Liver (tissue), 8 donors: ENCODE measurements at regions not wholly inside any gene's neighbourhood (a gene's known extent, or its start where the extent isn't known, plus 50 kb on each side); places are given as distances from the start of the nearest gene placed in this dataset.

Experiments
- DNase-seq: peaks from one replicate; pipeline ENCODE4 v3.0.0-alpha.2; 2017; ENCODE audit warnings: low spot score
- H3K27ac ChIP-seq, 2 donors: one replicate each; pipeline ENCODE4 v1.7.0; 2013; ENCODE audit warnings: inconsistent platforms in 2 of 2, low read length in 2 of 2, control low read depth in 1 of 2, low read depth in 1 of 2, mild to moderate bottlenecking in 1 of 2
- H3K27me3 ChIP-seq, 4 donors: one replicate each; pipeline versions ENCODE4 v1.6.1 to v1.7.0; 2013; ENCODE audit warnings: low read length in 3 of 4, inconsistent platforms in 1 of 4, mild to moderate bottlenecking in 1 of 4, moderate library complexity in 1 of 4; ENCODE audit not compliant: control insufficient read depth in 4 of 4, insufficient read depth in 4 of 4
- H3K36me3 ChIP-seq, 4 donors: one replicate each; pipeline versions ENCODE4 v1.6.1 to v1.7.0; 2013; ENCODE audit warnings: low read length in 3 of 4, mild to moderate bottlenecking in 3 of 4, low read depth in 1 of 4, moderate library complexity in 1 of 4; ENCODE audit not compliant: control insufficient read depth in 4 of 4, insufficient read depth in 3 of 4
- H3K4me1 ChIP-seq, 4 donors: one replicate each; pipeline versions ENCODE4 v1.6.1 to v1.7.0; 2013; ENCODE audit warnings: low read length in 3 of 4, mild to moderate bottlenecking in 3 of 4, moderate library complexity in 1 of 4; ENCODE audit not compliant: control insufficient read depth in 4 of 4, insufficient read depth in 4 of 4
- H3K4me3 ChIP-seq, 3 donors: one replicate each; pipeline versions ENCODE4 v1.6.1 to v1.7.0; 2013; ENCODE audit warnings: low read length in 3 of 3, control low read depth in 1 of 3, low read depth in 1 of 3, mild to moderate bottlenecking in 1 of 3
- H3K9ac ChIP-seq, 2 donors: one replicate each; pipeline ENCODE4 v1.7.0; 2013; ENCODE audit warnings: low read length in 2 of 2, mild to moderate bottlenecking in 2 of 2, moderate library complexity in 2 of 2, control low read depth in 1 of 2, low read depth in 1 of 2
- H3K9me3 ChIP-seq, 4 donors: one replicate each; pipeline versions ENCODE4 v1.6.1 to v1.7.0; 2013; ENCODE audit warnings: low read length in 3 of 4; ENCODE audit not compliant: control insufficient read depth in 4 of 4
- ATF3 ChIP-seq: IDR thresholded peaks from 2 replicates; pipeline ENCODE4 v1.6.1; 2016; ENCODE audit warnings: antibody characterized with exemption
- CTCF ChIP-seq: fragments of 150-350 bp; IDR thresholded peaks from 2 replicates; pipeline ENCODE4 v1.5.1; 2017; ENCODE audit warnings: improper control_type of control experiment, low read depth, low read length; ENCODE audit not compliant: missing input control
- EGR1 ChIP-seq, 2 donors: IDR thresholded peaks; 2 replicates each; pipeline ENCODE4 v1.6.1; 2016 to 2018; ENCODE audit warnings: antibody characterized with exemption in 2 of 2, low read depth in 2 of 2
- FOXA1 ChIP-seq: IDR thresholded peaks from 2 replicates; pipeline ENCODE4 v1.6.1; 2016; ENCODE audit warnings: antibody characterized with exemption
- FOXA2 ChIP-seq: IDR thresholded peaks from 2 replicates; pipeline ENCODE4 v1.6.1; 2016; ENCODE audit warnings: antibody characterized with exemption
- GABPA ChIP-seq, 2 donors: IDR thresholded peaks in 1 of 2; conservative IDR thresholded peaks in 1 of 2; 2 replicates each; pipeline ENCODE4 v1.6.1; 2016; ENCODE audit warnings: antibody characterized with exemption in 2 of 2, mild to moderate bottlenecking in 1 of 2, moderate library complexity in 1 of 2
- HNF4A ChIP-seq, 2 donors: conservative IDR thresholded peaks; 2 replicates each; pipeline ENCODE4 v1.6.1; 2016; ENCODE audit warnings: antibody characterized with exemption in 2 of 2, mild to moderate bottlenecking in 2 of 2
- HNF4G ChIP-seq: IDR thresholded peaks from 2 replicates; pipeline ENCODE4 v1.6.1; 2016; ENCODE audit warnings: antibody characterized with exemption
- JUND ChIP-seq, 2 donors: IDR thresholded peaks; 2 replicates each; pipeline ENCODE4 v1.6.1; 2016; ENCODE audit warnings: antibody characterized with exemption in 2 of 2
- MAX ChIP-seq: IDR thresholded peaks from 2 replicates; pipeline ENCODE4 v1.6.1; 2016; ENCODE audit warnings: antibody characterized with exemption
- NR2F2 ChIP-seq: IDR thresholded peaks from 2 replicates; pipeline ENCODE4 v1.6.1; 2016; ENCODE audit warnings: antibody characterized with exemption
- RAD21 ChIP-seq, 2 donors: IDR thresholded peaks; 2 replicates each; pipeline ENCODE4 v1.6.1; 2016; ENCODE audit warnings: antibody characterized with exemption in 2 of 2, mild to moderate bottlenecking in 2 of 2
- REST ChIP-seq: IDR thresholded peaks from 2 replicates; pipeline ENCODE4 v1.6.1; 2016; ENCODE audit warnings: antibody characterized with exemption, mild to moderate bottlenecking
- RXRA ChIP-seq, 2 donors: IDR thresholded peaks; 2 replicates each; pipeline ENCODE4 v1.6.1; 2017 to 2018; ENCODE audit warnings: antibody characterized with exemption in 2 of 2, mild to moderate bottlenecking in 1 of 2
- SP1 ChIP-seq: IDR thresholded peaks from 2 replicates; pipeline ENCODE4 v1.6.1; 2018; ENCODE audit warnings: antibody characterized with exemption, mild to moderate bottlenecking
- TAF1 ChIP-seq: conservative IDR thresholded peaks from 2 replicates; pipeline ENCODE4 v1.6.1; 2016; ENCODE audit warnings: antibody characterized with exemption, mild to moderate bottlenecking
- YY1 ChIP-seq: IDR thresholded peaks from 2 replicates; pipeline ENCODE4 v1.6.1; 2016; ENCODE audit warnings: antibody characterized with exemption, mild to moderate bottlenecking
- ZBTB33 ChIP-seq: IDR thresholded peaks from 2 replicates; pipeline ENCODE4 v1.6.1; 2016; ENCODE audit warnings: antibody characterized with exemption
- WGBS: extraction: QIAGEN DNeasy Blood & Tissue Kit; methylation state at CpG from one replicate; pipeline ENCODE4 v1.1.7; 2013; 5-methylcytosine and 5-hydroxymethylcytosine counted together
- donor health status: healthy.
- donor health status: healthy.
- donor health status: healthy.
- donor health status: healthy.
- donor health status: healthy.

GRCh38 chr3:166223120-166223519, 385.9 kb upstream of the BCHE start:
- 80% methylated on average over 3 of the region's 3 CpGs for WGBS

More at GRCh38 chr3:166223120-166223519, 385.9 kb upstream of the BCHE start:
- Histone ChIP-seq H3K9me3 (no peaks in the 10 kb centered on the region), H3K9ac (no peak overlapping the region), H3K27ac (no peak overlapping the region), H3K27me3 (no peaks in the 10 kb centered on the region), H3K4me3 (no peak overlapping the region), H3K4me1 (no peaks in the 10 kb centered on the region), H3K36me3 (no peaks in the 10 kb centered on the region)
- no peak for DNase-seq
- TF ChIP-seq REST (no peak), JUND (IDR thresholded peaks at IDR 0.05) (no peak), SP1 (no peak), RXRA (IDR thresholded peaks at IDR 0.05) (no peak), RAD21 (IDR thresholded peaks at IDR 0.05) (no peak), MAX (no peak), EGR1 (IDR thresholded peaks at IDR 0.05; ENCODE audit: low read depth in 2 of 2) (no peak), FOXA1 (no peak), YY1 (no peak), NR2F2 (no peak), FOXA2 (no peak), ZBTB33 (no peak), CTCF (no peak), HNF4A (conservative IDR thresholded peaks at IDR 0.05) (no peak), HNF4G (no peak), TAF1 (no peak), GABPA (IDR thresholded peaks at IDR 0.05 in 1 of 2, conservative IDR thresholded peaks at IDR 0.05 in 1 of 2) (no peak), ATF3 (no peak)
